K562 (cell line): ENCODE measurements at regions not wholly inside any gene's neighbourhood (a gene's known extent, or its start where the extent isn't known, plus 50 kb on each side); places are given as distances from the start of the nearest gene placed in this dataset.

Experiments
- ATAC-seq: fragments of 200-7000 bp; cut with Tn5 transposase; 3 replicates; pipeline ENCODE4 v1.9.1; 2020; ENCODE audit warnings: moderate library complexity
- BruUV-seq: library from RNA; stranded (reverse); fragments of 400-500 nt; replicated peaks from 2 replicates; lab custom pipeline; 2021; lab: Mats Ljungman, UMichigan
- CTCF ChIA-PET: fragments of 300-600 bp; formaldehyde crosslinking; extraction: SDS; loops from one replicate; lab custom pipeline; 2021; ENCODE audit warnings: low intra/inter-chr PET ratio; lab: Yijun Ruan, JAX
- POLR2A ChIA-PET: fragments of 300-600, 350-650 bp; sonication (Branson Sonifier 250); formaldehyde crosslinking; extraction: SDS; loops from one replicate; lab custom pipeline; 2021; ENCODE audit warnings: antibody characterized with exemption, inconsistent platforms; lab: Yijun Ruan, JAX
- DNase-seq, 4 experiments: peaks; one replicate each; pipeline versions ENCODE4 v3.0.0 to v3.0.0-alpha.2; 2011 to 2018; ENCODE audit warnings: low spot score in 3 of 4, mixed read lengths in 3 of 4; ENCODE audit errors: extremely low read depth in 1 of 4
- FAIRE-seq: peaks from 2 replicates; lab custom pipeline; 2011; peaks lifted over from hg19 to GRCh38; lab: Jason Lieb, UNC
- H2AFZ ChIP-seq: 2 replicates; pipeline ENCODE4 v1.6.0; 2011; ENCODE audit warnings: low read depth, low read length, control low read depth, inconsistent platforms
- H3K27ac ChIP-seq: fragments of 200-600 bp; 3 replicates; pipeline ENCODE4 v1.8.0; 2011; ENCODE audit warnings: low read depth, mild to moderate bottlenecking, control low read depth, inconsistent platforms, low read length, moderate library complexity, mixed read lengths; ENCODE audit errors: extremely low read depth
- H3K27me3 ChIP-seq, 2 experiments: fragments of 300-600 bp in 1 of 2; 2 replicates in 1 of 2; 3 replicates in 1 of 2; pipeline versions ENCODE4 v1.6.0 to v1.8.0; 2011; ENCODE audit warnings: inconsistent platforms in 2 of 2, low read length in 2 of 2, mild to moderate bottlenecking in 1 of 2, mixed read lengths in 1 of 2, moderate library complexity in 1 of 2; ENCODE audit not compliant: control insufficient read depth in 2 of 2, insufficient read depth in 2 of 2
- H3K36me3 ChIP-seq: fragments of 300-600 bp; 3 replicates; pipeline ENCODE4 v1.8.0; 2011; ENCODE audit warnings: mild to moderate bottlenecking, low read length, inconsistent platforms; ENCODE audit not compliant: control insufficient read depth, insufficient read depth
- H3K4me1 ChIP-seq, 2 experiments: fragments of 200-600 bp in 1 of 2; replicated peaks in 1 of 2; 2 replicates in 1 of 2; 3 replicates in 1 of 2; pipeline versions ENCODE4 v1.5.1 to v1.8.0; 2011; ENCODE audit warnings: inconsistent platforms in 2 of 2, low read length in 2 of 2, mild to moderate bottlenecking in 1 of 2, mixed read lengths in 1 of 2, moderate library complexity in 1 of 2; ENCODE audit not compliant: control insufficient read depth in 2 of 2, insufficient read depth in 2 of 2
- H3K4me2 ChIP-seq: 2 replicates; pipeline ENCODE4 v1.6.1; 2011; ENCODE audit warnings: low read length, control low read depth, inconsistent platforms, mixed read lengths; ENCODE audit not compliant: insufficient read depth
- H3K4me3 ChIP-seq: fragments of 200-600 bp; sonication (generic), shearing (Covaris generic); 2 replicates; pipeline ENCODE4 v1.5.1; 2016; ENCODE audit warnings: control low read depth, inconsistent platforms
- H3K79me2 ChIP-seq: fragments of 200-600 bp; 3 replicates; pipeline ENCODE4 v1.8.0; 2011; ENCODE audit warnings: low read length, inconsistent platforms; ENCODE audit not compliant: control insufficient read depth, insufficient read depth
- H3K9ac ChIP-seq, 2 experiments: 2 replicates each; pipeline versions ENCODE4 v1.6.0 to v1.6.1; 2011; ENCODE audit warnings: low read depth in 2 of 2, low read length in 2 of 2, control low read depth in 1 of 2, inconsistent platforms in 1 of 2, mild to moderate bottlenecking in 1 of 2, mixed read lengths in 1 of 2; ENCODE audit not compliant: insufficient read depth in 1 of 2
- H3K9me1 ChIP-seq: one replicate; pipeline ENCODE4 v1.6.0; 2011; ENCODE audit warnings: inconsistent platforms, mild to moderate bottlenecking, low read length, moderate library complexity; ENCODE audit not compliant: control insufficient read depth, insufficient read depth
- H3K9me3 ChIP-seq: replicated peaks from 2 replicates; pipeline ENCODE4 v1.5.1; 2011; ENCODE audit warnings: low read depth, low read length, inconsistent platforms; ENCODE audit not compliant: control insufficient read depth, insufficient read depth
- H4K20me1 ChIP-seq: replicated peaks from 2 replicates; pipeline ENCODE4 v1.6.1; 2011; ENCODE audit warnings: low read length, inconsistent platforms, mixed read lengths; ENCODE audit not compliant: control insufficient read depth, insufficient read depth
- GTF2E2 ChIP-seq: fragments of 200-800 bp; sonication (Bioruptor generic); IDR thresholded peaks from 2 replicates; pipeline ENCODE4 v1.6.1; 2016; ENCODE audit warnings: missing genetic modification characterization, missing compliant biosample characterization
- SPI1 ChIP-seq: IDR thresholded peaks from 2 replicates; pipeline ENCODE4 v1.6.1; 2011; ENCODE audit warnings: low read depth, low read length, control low read depth, borderline replicate concordance
- ZNF586 ChIP-seq: fragments of 450-650 bp; formaldehyde crosslinking; conservative IDR thresholded peaks from 2 replicates; pipeline ENCODE4 v1.4.0; 2020; ENCODE audit warnings: mild to moderate bottlenecking, moderate library complexity
- ZNF696 ChIP-seq: fragments of 250-450 bp; sonication (Bioruptor Pico); conservative IDR thresholded peaks from 2 replicates; pipeline ENCODE4 v1.4.0; 2020; ENCODE audit warnings: mild to moderate bottlenecking, moderate library complexity
- WGBS: fragments of 100-300 bp; shearing (Covaris generic); methylation state at CpG from one replicate; pipeline ENCODE4 v1.1.6; 2016; ENCODE audit warnings: low coverage, mixed read lengths; ENCODE audit not compliant: insufficient coverage; ENCODE audit errors: missing lambda C conversion rate; 5-methylcytosine and 5-hydroxymethylcytosine counted together
- in situ Hi-C: fragments of 300-500 bp; cut with MboI; formaldehyde crosslinking; loops from 4 replicates; pipeline ENCODE4 v1.15.0; 2018; ENCODE audit warnings: inconsistent platforms, mixed read lengths
- intact Hi-C: fragments of 100-400 bp; cut with micrococcal nuclease; formaldehyde crosslinking; loops from 2 replicates; pipeline ENCODE4 v1.14.2; 2022

DNA sequence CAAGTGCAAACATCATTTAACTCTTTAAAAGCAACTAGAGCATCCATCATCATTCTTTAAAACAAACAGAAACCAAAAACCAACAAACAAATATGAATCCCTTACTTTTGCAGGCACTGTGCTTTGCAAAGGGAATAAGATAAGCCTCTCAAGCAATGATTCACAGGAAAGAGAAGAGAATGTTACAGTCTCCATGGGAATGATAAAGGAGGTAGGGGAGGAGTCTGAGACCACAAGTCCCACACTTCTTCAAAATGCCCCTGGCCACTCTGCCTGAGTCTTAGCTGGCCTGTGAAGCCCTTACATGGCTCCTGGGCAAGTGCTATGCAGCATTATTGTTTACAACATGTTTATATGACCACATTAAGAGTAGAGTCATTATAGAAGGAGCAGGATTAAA lies 257.7 kb upstream of the MARCKS start:
- DNase-seq (no peak), FAIRE-seq (no peak), ATAC-seq (no peak)
- H3K4me1 ChIP-seq: no peaks in the 10 kb centered on the region
- in situ Hi-C loops: no loop called here
- H3K9me1 ChIP-seq: no peaks in the 10 kb centered on the region
- no peaks in the 10 kb centered on the region for H4K20me1 ChIP-seq
- no peaks in the 10 kb centered on the region for H3K27me3 ChIP-seq
- POLR2A ChIA-PET: no interaction called here
- BruUV-seq: no TSS peak
- no peaks in the 10 kb centered on the region for H3K36me3 ChIP-seq
- CTCF ChIA-PET: no interaction called here
- intact Hi-C loops: no loop called here
- no peak overlapping the region for H2AFZ ChIP-seq
- no peaks in the 10 kb centered on the region for H3K79me2 ChIP-seq
- no peak overlapping the region for H3K27ac ChIP-seq
- no peak for TF ChIP-seq GTF2E2 (tag)
- no peak for TF ChIP-seq ZNF696 (CRISPR knock-in tag)
- TF ChIP-seq, all 486 proteins: peak for 0
- H3K4me2 ChIP-seq: no peak overlapping the region
- H3K9me3 ChIP-seq: no peaks in the 10 kb centered on the region
- H3K4me3 ChIP-seq: no peak overlapping the region
- no peak overlapping the region for H3K9ac ChIP-seq

DNA sequence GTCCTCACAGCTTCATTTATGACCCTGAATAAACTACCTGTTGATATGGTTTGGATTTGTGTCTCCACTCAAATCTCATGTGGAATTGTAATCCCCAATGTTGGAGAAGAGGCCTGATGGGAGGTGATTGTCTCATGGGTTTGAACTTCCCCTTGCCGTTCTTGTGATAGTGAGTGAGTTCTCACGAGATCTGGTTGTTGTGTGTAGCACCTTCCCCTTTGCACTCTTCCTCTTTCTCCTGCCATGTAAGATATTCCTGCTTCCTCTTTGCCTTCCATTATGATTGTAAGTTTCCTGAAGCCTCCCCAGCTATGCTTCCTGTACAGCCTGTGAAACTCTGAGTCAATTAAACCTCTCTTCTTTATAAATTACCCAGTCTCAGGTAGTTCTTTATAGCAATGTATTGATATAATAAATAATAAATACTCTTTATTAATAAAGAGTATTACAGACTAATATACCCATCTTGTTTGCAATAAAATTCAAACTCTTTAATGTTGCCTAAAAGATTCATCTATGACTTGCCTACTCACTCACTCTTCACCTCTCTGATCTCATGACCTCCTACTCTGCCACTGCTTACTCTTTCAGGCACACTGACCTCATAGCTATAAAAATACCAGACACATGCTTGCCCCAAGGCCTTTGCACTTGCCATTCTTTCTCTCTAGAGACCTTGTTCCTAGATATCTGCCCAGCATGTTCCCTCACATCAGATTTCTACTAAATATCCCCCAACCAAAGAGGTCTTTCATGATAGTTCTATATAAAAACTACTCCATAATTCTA lies 256.4 kb upstream of the MARCKS start:
- Histone ChIP-seq H2AFZ (no peak overlapping the region), H3K9me1 (no peaks in the 10 kb centered on the region), H3K9me3 (no peaks in the 10 kb centered on the region), H3K27ac (no peak overlapping the region), H3K36me3 (no peaks in the 10 kb centered on the region), H3K4me3 (no peak overlapping the region), H3K4me2 (no peak overlapping the region), H3K4me1 (no peaks in the 10 kb centered on the region), H4K20me1 (no peaks in the 10 kb centered on the region), H3K27me3 (no peaks in the 10 kb centered on the region), H3K9ac (no peak overlapping the region), H3K79me2 (no peaks in the 10 kb centered on the region)
- DNase-seq: no peak
- ATAC-seq: no peak
- in situ Hi-C loops (no loop called here), intact Hi-C loops (no loop called here)
- WGBS: 0% methylated on average over 2 of the region's 2 CpGs
- no TSS peak for BruUV-seq
- POLR2A ChIA-PET: no interaction called here
- CTCF ChIA-PET: no interaction called here
- FAIRE-seq: no peak
- TF ChIP-seq SPI1 (peak; percentile 39; the same call in 1 of the 2 replicates), ZNF586 (CRISPR knock-in tag) (no peak)
- TF ChIP-seq, all 486 proteins: peak for 1
